ENCODE measurements at regions not wholly inside any gene's neighbourhood (a gene's known extent, or its start where the extent isn't known, plus 50 kb on each side); places are given as distances from the start of the nearest gene placed in this dataset.

DNA sequence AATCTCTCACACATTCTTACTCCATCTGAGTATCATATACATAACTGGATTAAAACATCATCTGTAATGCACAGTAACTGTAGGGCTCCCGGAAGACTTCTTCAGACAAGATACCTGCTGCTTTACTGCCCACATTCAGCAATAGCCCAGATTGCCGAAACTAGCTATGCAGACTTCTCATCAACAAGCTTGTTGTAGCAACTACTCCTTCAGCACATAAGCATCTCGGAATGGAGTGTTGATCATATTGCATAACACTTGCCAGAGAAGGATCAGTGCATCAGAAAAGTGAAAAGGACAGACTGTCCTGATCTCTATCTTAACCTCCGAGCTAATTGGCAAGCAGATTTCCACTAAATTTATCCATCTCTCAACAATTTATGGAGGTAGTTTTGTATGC, 354.6 kb upstream of the C1orf87 start:
- 81 to 92% (median 86%) methylated on average over 4 of the region's 4 CpGs for WGBS, 4 donors
- ATAC-seq (no peak), DNase-seq (no peak)
- peaks cover 0 to 4% (median 0%) of the 10 kb centered on the region in 12 donors for H3K4me1 ChIP-seq
- intact Hi-C loops (cut with DNase I): loop anchor here in 1 of 10 donors (10.0 kb wide), 1 partner anchor 187 kb away; no protein-coding TSS in a partner anchor
- H3K9me3 ChIP-seq: no peaks in the 10 kb centered on the region
- no peak overlapping the region for H3K4me3 ChIP-seq
- TF ChIP-seq, protein P1, sequence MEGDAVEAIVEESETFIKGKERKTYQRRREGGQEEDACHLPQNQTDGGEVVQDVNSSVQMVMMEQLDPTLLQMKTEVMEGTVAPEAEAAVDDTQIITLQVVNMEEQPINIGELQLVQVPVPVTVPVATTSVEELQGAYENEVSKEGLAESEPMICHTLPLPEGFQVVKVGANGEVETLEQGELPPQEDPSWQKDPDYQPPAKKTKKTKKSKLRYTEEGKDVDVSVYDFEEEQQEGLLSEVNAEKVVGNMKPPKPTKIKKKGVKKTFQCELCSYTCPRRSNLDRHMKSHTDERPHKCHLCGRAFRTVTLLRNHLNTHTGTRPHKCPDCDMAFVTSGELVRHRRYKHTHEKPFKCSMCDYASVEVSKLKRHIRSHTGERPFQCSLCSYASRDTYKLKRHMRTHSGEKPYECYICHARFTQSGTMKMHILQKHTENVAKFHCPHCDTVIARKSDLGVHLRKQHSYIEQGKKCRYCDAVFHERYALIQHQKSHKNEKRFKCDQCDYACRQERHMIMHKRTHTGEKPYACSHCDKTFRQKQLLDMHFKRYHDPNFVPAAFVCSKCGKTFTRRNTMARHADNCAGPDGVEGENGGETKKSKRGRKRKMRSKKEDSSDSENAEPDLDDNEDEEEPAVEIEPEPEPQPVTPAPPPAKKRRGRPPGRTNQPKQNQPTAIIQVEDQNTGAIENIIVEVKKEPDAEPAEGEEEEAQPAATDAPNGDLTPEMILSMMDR (IDR thresholded peaks at IDR 0.05): no peak
- no peak for TF ChIP-seq POLR2A (IDR thresholded peaks at IDR 0.05)
- peaks cover 0 to 4% (median 0%) of the 10 kb centered on the region in 9 donors for H3K27me3 ChIP-seq
- no peak overlapping the region for H3K27ac ChIP-seq
- no peaks in the 10 kb centered on the region for H3K36me3 ChIP-seq

GRCh38 chr1:60427701-60428100, 354.1 kb upstream of the C1orf87 start:
- Histone ChIP-seq H3K9me3 (peaks cover 0 to under 1% (median 0%) of the 10 kb centered on the region in 12 donors), H3K36me3 (no peaks in the 10 kb centered on the region), H3K4me1 (peaks cover 0 to 4% (median 0%) of the 10 kb centered on the region in 12 donors), H3K27me3 (peaks cover 0 to 4% (median 0%) of the 10 kb centered on the region in 9 donors), H3K27ac (no peak overlapping the region), H3K4me3 (no peak overlapping the region)
- WGBS, 4 donors: 89 to 95% (median 93%) methylated on average over 2 of the region's 2 CpGs
- DNase-seq (no peak), ATAC-seq (no peak)
- intact Hi-C loops (cut with DNase I): loop anchor here in 1 of 10 donors (10.0 kb wide), 1 partner anchor 187 kb away; no protein-coding TSS in a partner anchor
- TF ChIP-seq, protein P1 (IDR thresholded peaks at IDR 0.05): no peak
- TF ChIP-seq POLR2A (IDR thresholded peaks at IDR 0.05): no peak

DNA sequence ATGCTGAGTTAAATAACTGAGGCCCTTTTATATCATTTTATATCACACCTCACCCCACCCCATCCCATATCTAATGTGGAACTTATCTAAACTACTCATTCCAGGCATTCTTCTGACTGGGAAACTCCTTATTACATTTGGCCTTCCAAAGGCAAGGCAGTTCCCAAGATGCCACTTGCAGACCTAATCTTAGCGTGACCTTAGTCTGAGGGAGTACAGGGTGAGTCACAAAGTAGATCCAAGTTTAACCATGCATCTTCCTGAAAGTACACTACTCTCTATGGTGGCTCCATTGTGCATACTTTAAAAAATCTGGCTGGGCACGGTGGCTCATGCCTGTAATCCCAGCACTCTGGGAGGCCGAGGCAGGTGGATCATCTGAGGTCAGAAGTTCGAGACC, 353.6 kb upstream of the C1orf87 start:
- Histone ChIP-seq H3K36me3 (no peaks in the 10 kb centered on the region), H3K4me1 (peaks cover 0 to 4% (median 0%) of the 10 kb centered on the region in 12 donors), H3K4me3 (no peak overlapping the region), H3K27ac (no peak overlapping the region), H3K9me3 (peaks cover 0 to 5% (median 0%) of the 10 kb centered on the region in 12 donors), H3K27me3 (no peaks in the 10 kb centered on the region)
- intact Hi-C loops (cut with DNase I): loop anchor here in 1 of 10 donors (10.0 kb wide), 1 partner anchor 188 kb away; no protein-coding TSS in a partner anchor
- DNase-seq: no peak
- TF ChIP-seq, protein P1 (IDR thresholded peaks at IDR 0.05): no peak
- no peak for TF ChIP-seq POLR2A (IDR thresholded peaks at IDR 0.05)
- peak in 1 of 4 donors; percentile 18 for ATAC-seq
- WGBS, 4 donors: 14 to 82% (median 82%) methylated on average over 1 to 4 of the region's 4 CpGs

GRCh38 chr1:60425528-60425927, 352.0 kb upstream of the C1orf87 start:
- no peaks in the 10 kb centered on the region for H3K27me3 ChIP-seq
- H3K9me3 ChIP-seq: peaks cover 0 to 14% (median 2%) of the 10 kb centered on the region in 12 donors
- TF ChIP-seq POLR2A (IDR thresholded peaks at IDR 0.05): no peak
- TF ChIP-seq, protein P1 (IDR thresholded peaks at IDR 0.05): peak in 4 of 12 donors; percentile 14 to 21 (median 19)
- intact Hi-C loops (cut with DNase I): loop anchor here in 1 of 10 donors (10.0 kb wide), 1 partner anchor 189 kb away; no protein-coding TSS in a partner anchor
- H3K4me1 ChIP-seq: peaks cover 0 to 4% (median 0%) of the 10 kb centered on the region in 12 donors
- no peak for ATAC-seq
- H3K36me3 ChIP-seq: no peaks in the 10 kb centered on the region
- H3K4me3 ChIP-seq: no peak overlapping the region
- WGBS, 4 donors: 61 to 79% (median 66%) methylated on average over 1 of the region's 1 CpG
- DNase-seq: no peak
- no peak overlapping the region for H3K27ac ChIP-seq
